Activated CD8-positive, alpha-beta memory T cell treated with anti-CD3 and anti-CD28 coated beads, Interleukin-2, amount 10 ng/mL, durations not matched to agents 7 days and 5 days (primary cell): ENCODE measurements at regions not wholly inside any gene's neighbourhood (a gene's known extent, or its start where the extent isn't known, plus 50 kb on each side); places are given as distances from the start of the nearest gene placed in this dataset.
A peak's percentile ranks its signal among the peaks of the same experiment; 100 is the strongest.

Experiments
- ATAC-seq: fragments of 150-1000 bp; cut with Tn5 transposase; one replicate; pipeline ENCODE4 v1.10.0; 2021; ENCODE audit warnings: moderate library complexity
- CTCF ChIA-PET: fragments of 350-600 bp; sonication (Branson Sonifier 250); formaldehyde crosslinking; loops from one replicate; lab custom pipeline; 2021; ENCODE audit warnings: antibody characterized with exemption; lab: Charles Lee
- DNase-seq: peaks from one replicate; pipeline ENCODE4 v3.0.0-alpha.2; 2020
- H3K27ac Mint-ChIP-seq: one replicate; pipeline ENCODE4 v1.8.0; 2021; ENCODE audit warnings: mild to moderate bottlenecking, mixed read lengths
- H3K27me3 Mint-ChIP-seq: one replicate; pipeline ENCODE4 v1.8.0; 2021; ENCODE audit warnings: mixed read lengths
- H3K36me3 Mint-ChIP-seq: one replicate; pipeline ENCODE4 v1.8.0; 2021; ENCODE audit warnings: mild to moderate bottlenecking, mixed read lengths
- H3K4me1 Mint-ChIP-seq: one replicate; pipeline ENCODE4 v1.8.0; 2021; ENCODE audit warnings: mixed read lengths
- H3K4me3 Mint-ChIP-seq: one replicate; pipeline ENCODE4 v1.8.0; 2021; ENCODE audit warnings: mild to moderate bottlenecking, moderate library complexity, mixed read lengths
- H3K9me3 Mint-ChIP-seq: one replicate; pipeline ENCODE4 v1.8.0; 2022; ENCODE audit warnings: low read depth, mixed read lengths

- Mint-ChIP-seq H3K4me1 (no peaks in the 10 kb centered on the region), H3K36me3 (no peaks in the 10 kb centered on the region), H3K27me3 (no peaks in the 10 kb centered on the region), H3K27ac (no peak overlapping the region), H3K4me3 (no peak overlapping the region), H3K9me3 (no peaks in the 10 kb centered on the region)
- CTCF ChIA-PET, result no interaction called here
- ATAC-seq (no peak), DNase-seq (no peak)
Observed at GRCh38 chr15:100783760-100784492, 95.7 kb upstream of the ALDH1A3 start.

GRCh38 chr15:100784493-100785180 lies 95.0 kb upstream of the ALDH1A3 start:
- H3K4me1 Mint-ChIP-seq, result no peaks in the 10 kb centered on the region
- no peaks in the 10 kb centered on the region for H3K27me3 Mint-ChIP-seq
- H3K4me3 Mint-ChIP-seq, result no peak overlapping the region
- no peaks in the 10 kb centered on the region for H3K9me3 Mint-ChIP-seq
- ATAC-seq (no peak), DNase-seq (peak; percentile 34)
- H3K36me3 Mint-ChIP-seq, result no peaks in the 10 kb centered on the region
- CTCF ChIA-PET, result interaction anchor here (0.9 kb wide), 1 partner anchor 9 kb away, joined by 3 read pairs; no protein-coding TSS in a partner anchor
- H3K27ac Mint-ChIP-seq, result no peak overlapping the region

GRCh38 chr15:100785181-100786138 lies 94.2 kb upstream of the ALDH1A3 start:
- Mint-ChIP-seq H3K4me1 (no peaks in the 10 kb centered on the region), H3K27me3 (no peaks in the 10 kb centered on the region), H3K36me3 (no peaks in the 10 kb centered on the region), H3K27ac (no peak overlapping the region), H3K9me3 (no peaks in the 10 kb centered on the region), H3K4me3 (no peak overlapping the region)
- no peak for DNase-seq
- no peak for ATAC-seq
- CTCF ChIA-PET, result interaction anchor here (0.9 kb wide), 1 partner anchor 9 kb away, joined by 3 read pairs; no protein-coding TSS in a partner anchor

GRCh38 chr15:100786139-100786531 lies 93.5 kb upstream of the ALDH1A3 start:
- H3K27ac Mint-ChIP-seq, result no peak overlapping the region
- no peak overlapping the region for H3K4me3 Mint-ChIP-seq
- no peak for ATAC-seq
- H3K9me3 Mint-ChIP-seq, result no peaks in the 10 kb centered on the region
- peaks cover 3% of the 10 kb centered on the region for H3K27me3 Mint-ChIP-seq
- H3K36me3 Mint-ChIP-seq, result no peaks in the 10 kb centered on the region
- no peaks in the 10 kb centered on the region for H3K4me1 Mint-ChIP-seq
- CTCF ChIA-PET, result no interaction called here
- no peak for DNase-seq

- DNase-seq (peak; percentile 11), ATAC-seq (no peak)
- Mint-ChIP-seq H3K9me3 (no peaks in the 10 kb centered on the region), H3K27ac (no peak overlapping the region), H3K4me1 (no peaks in the 10 kb centered on the region), H3K27me3 (peaks cover 3% of the 10 kb centered on the region), H3K36me3 (no peaks in the 10 kb centered on the region), H3K4me3 (no peak overlapping the region)
- CTCF ChIA-PET, result no interaction called here
Observed at GRCh38 chr15:100786901-100787566, 92.6 kb upstream of the ALDH1A3 start.

GRCh38 chr15:100787567-100788417 lies 91.8 kb upstream of the ALDH1A3 start:
- no peaks in the 10 kb centered on the region for H3K36me3 Mint-ChIP-seq
- peak; percentile 21 for DNase-seq
- H3K4me1 Mint-ChIP-seq, result no peaks in the 10 kb centered on the region
- ATAC-seq, result no peak
- no peak overlapping the region for H3K27ac Mint-ChIP-seq
- H3K9me3 Mint-ChIP-seq, result no peaks in the 10 kb centered on the region
- CTCF ChIA-PET, result no interaction called here
- no peak overlapping the region for H3K4me3 Mint-ChIP-seq
- peaks cover 3% of the 10 kb centered on the region for H3K27me3 Mint-ChIP-seq

GRCh38 chr15:100788418-100789105 lies 91.1 kb upstream of the ALDH1A3 start:
- Mint-ChIP-seq H3K27ac (no peak overlapping the region), H3K27me3 (peaks cover 3% of the 10 kb centered on the region), H3K9me3 (no peaks in the 10 kb centered on the region), H3K4me3 (no peak overlapping the region), H3K4me1 (no peaks in the 10 kb centered on the region), H3K36me3 (no peaks in the 10 kb centered on the region)
- peak; percentile 31 for DNase-seq
- ATAC-seq, result no peak
- CTCF ChIA-PET, result no interaction called here

- H3K4me1 Mint-ChIP-seq, result no peaks in the 10 kb centered on the region
- no peak overlapping the region for H3K27ac Mint-ChIP-seq
- DNase-seq, result no peak
Observed at GRCh38 chr15:100790786-100791265, 88.8 kb upstream of the ALDH1A3 start.

GRCh38 chr15:100794008-100794407 lies 85.6 kb upstream of the ALDH1A3 start:
- CTCF ChIA-PET, result interaction anchor here (0.8 kb wide), 1 partner anchor 9 kb away, joined by 3 read pairs; no protein-coding TSS in a partner anchor
- no peaks in the 10 kb centered on the region for H3K9me3 Mint-ChIP-seq
- H3K4me3 Mint-ChIP-seq, result no peak overlapping the region
- H3K27me3 Mint-ChIP-seq, result peaks cover 9% of the 10 kb centered on the region
- no peak for ATAC-seq
- H3K27ac Mint-ChIP-seq, result no peak overlapping the region
- no peak for DNase-seq
- no peaks in the 10 kb centered on the region for H3K36me3 Mint-ChIP-seq
- no peaks in the 10 kb centered on the region for H3K4me1 Mint-ChIP-seq

More at GRCh38 chr15:100790786-100791265, 88.8 kb upstream of the ALDH1A3 start:
- Mint-ChIP-seq H3K9me3 (no peaks in the 10 kb centered on the region), H3K4me3 (no peak overlapping the region), H3K27me3 (peaks cover 3% of the 10 kb centered on the region), H3K36me3 (no peaks in the 10 kb centered on the region)
- CTCF ChIA-PET, result no interaction called here
- no peak for ATAC-seq

GRCh38 chr15:100801256-100801900 lies 78.3 kb upstream of the ALDH1A3 start:
- no peaks in the 10 kb centered on the region for H3K9me3 Mint-ChIP-seq
- CTCF ChIA-PET, result no interaction called here
- ATAC-seq, result no peak
- H3K4me3 Mint-ChIP-seq, result no peak overlapping the region
- no peaks in the 10 kb centered on the region for H3K36me3 Mint-ChIP-seq
- no peak for DNase-seq
- H3K27me3 Mint-ChIP-seq, result peaks cover 12% of the 10 kb centered on the region
- no peak overlapping the region for H3K27ac Mint-ChIP-seq
- H3K4me1 Mint-ChIP-seq, result no peaks in the 10 kb centered on the region

- DNase-seq (no peak), ATAC-seq (no peak)
- CTCF ChIA-PET, result no interaction called here
- H3K4me1 Mint-ChIP-seq, result no peaks in the 10 kb centered on the region
- peaks cover 10% of the 10 kb centered on the region for H3K27me3 Mint-ChIP-seq
- H3K4me3 Mint-ChIP-seq, result no peak overlapping the region
- H3K27ac Mint-ChIP-seq, result no peak overlapping the region
- H3K9me3 Mint-ChIP-seq, result no peaks in the 10 kb centered on the region
- H3K36me3 Mint-ChIP-seq, result no peaks in the 10 kb centered on the region
Observed at GRCh38 chr15:100802421-100803170, 77.0 kb upstream of the ALDH1A3 start.
